SK-MEL-5 (cell line): ENCODE measurements at regions not wholly inside any gene's neighbourhood (a gene's known extent, or its start where the extent isn't known, plus 50 kb on each side); places are given as distances from the start of the nearest gene placed in this dataset.
"Not testable (repeated sequence)": the region's sequence is repeated elsewhere in the genome, so short reads cannot be mapped to it uniquely, and the experiment has no call there.

Experiments
- DNase-seq: peaks from one replicate; pipeline ENCODE4 v3.0.0-alpha.2; 2016; ENCODE audit warnings: low read depth, low spot score
- in situ Hi-C: cut with HindIII; loops from 2 replicates; pipeline ENCODE4 v1.10.0; 2016; ENCODE audit warnings: low sequenced_read_pairs, high pct_unique_total_duplicates, low pct_unique_long_range_greater_than_20kb

GRCh38 chr9:36521148-36521547 lies 51.5 kb upstream of the MELK start:
- no peak for DNase-seq

DNA sequence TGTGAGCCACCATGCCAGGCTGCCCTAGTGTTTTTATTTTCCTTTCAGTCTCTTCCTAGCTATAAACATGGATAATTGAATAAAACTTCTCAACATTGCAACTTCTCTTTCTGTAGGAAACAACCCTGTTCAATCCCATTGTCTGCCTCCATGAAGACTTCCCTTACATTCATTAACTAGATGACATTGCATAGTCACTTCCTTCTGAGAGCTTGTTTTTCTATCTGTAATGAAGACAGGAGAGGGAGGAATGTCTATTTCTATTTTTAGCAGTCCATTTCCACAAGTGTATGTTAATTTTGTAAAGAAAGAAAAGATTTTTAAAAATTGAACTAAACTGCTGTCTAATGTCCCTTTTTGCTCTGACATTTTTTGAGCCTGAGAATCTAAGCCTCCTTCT lies 55.6 kb upstream of the MELK start:
- in situ Hi-C loops, result no loop called here

More at GRCh38 chr9:36521148-36521547, 51.5 kb upstream of the MELK start:
- in situ Hi-C loops, result no loop called here

DNA sequence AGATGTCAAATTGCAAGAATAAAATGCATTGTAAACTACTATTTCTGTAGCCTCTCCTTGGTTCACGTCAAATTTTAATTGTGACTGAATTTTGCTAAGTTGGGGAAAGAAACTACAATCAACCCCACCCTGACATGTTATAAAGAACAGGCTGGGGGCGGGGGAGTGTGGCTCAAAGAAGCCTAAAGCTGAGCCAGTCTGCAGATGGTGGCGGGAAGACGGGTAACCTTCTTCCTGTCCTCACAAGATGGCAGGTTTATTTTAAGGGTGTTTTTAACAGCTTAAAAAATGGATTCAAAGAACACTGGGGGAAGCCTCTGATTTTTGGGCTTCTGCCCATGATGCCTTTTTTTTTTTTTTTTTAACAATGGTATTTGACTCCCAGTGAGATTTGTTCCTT lies 68.5 kb upstream of the MELK start:
- no peak for DNase-seq
- in situ Hi-C loops, result no loop called here

More for the DNA sequence above, 55.6 kb upstream of the MELK start:
- no peak for DNase-seq

- in situ Hi-C loops, result no loop called here
- no peak for DNase-seq
Observed at GRCh38 chr9:36503172-36504088, 69.3 kb upstream of the MELK start.

- in situ Hi-C loops, result no loop called here
- DNase-seq, result no peak
Observed at GRCh38 chr9:36501727-36502126, 71.0 kb upstream of the MELK start.

DNA sequence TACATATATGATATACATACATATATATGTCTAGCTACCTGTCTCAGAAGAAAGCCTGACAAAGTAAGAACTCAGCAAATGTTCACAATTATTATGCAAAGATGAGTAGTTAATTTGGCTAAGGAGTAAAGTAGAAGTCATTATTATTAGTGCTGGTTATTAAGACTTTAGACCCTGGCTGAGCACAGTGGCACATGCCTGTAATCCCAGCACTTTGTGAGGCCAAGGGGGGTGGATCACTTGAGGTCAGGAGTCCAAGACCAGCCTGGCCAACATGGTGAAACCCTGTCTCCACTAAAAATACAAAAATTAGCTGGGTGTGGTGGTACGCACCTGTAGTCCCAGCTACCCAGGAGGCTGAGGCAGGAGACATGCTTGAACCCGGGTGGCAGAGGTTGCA lies 71.8 kb upstream of the MELK start:
- DNase-seq, in situ Hi-C loops: not testable (repeated sequence)

- in situ Hi-C loops, result no loop called here
- no peak for DNase-seq
Observed at GRCh38 chr9:36499174-36499890, 73.4 kb upstream of the MELK start.

GRCh38 chr9:36493564-36493963 lies 79.1 kb upstream of the MELK start:
- in situ Hi-C loops, DNase-seq: not testable (repeated sequence)

DNA sequence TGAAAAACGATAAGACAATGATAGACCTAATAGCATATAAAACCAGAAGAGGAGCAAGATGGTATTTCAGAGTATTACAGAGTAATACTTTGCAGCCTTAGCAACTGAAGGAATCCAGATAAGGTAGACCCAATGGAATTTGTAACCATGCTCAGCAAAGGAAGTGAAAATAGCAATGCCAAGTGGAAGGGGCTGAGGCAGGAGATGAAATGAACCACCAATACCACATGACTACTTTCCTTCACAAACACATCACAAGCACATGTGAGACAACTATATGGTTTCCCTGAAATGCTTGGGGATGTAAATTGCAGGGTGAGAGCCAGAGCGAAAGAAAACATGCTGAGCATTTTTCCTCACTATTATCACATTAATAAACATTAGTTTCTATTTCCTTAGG lies 79.8 kb upstream of the MELK start:
- no peak for DNase-seq
- in situ Hi-C loops, result no loop called here

GRCh38 chr9:36489453-36489852 lies 83.2 kb upstream of the MELK start:
- DNase-seq, result no peak
- in situ Hi-C loops, result no loop called here

- DNase-seq, result no peak
- in situ Hi-C loops, result no loop called here
Observed at GRCh38 chr9:36488389-36488756, 84.3 kb upstream of the MELK start.

GRCh38 chr9:36487482-36488388 lies 85.0 kb upstream of the MELK start:
- in situ Hi-C loops, result no loop called here
- peak; percentile 75 for DNase-seq

GRCh38 chr9:36486933-36487481 lies 85.7 kb upstream of the MELK start:
- in situ Hi-C loops, result no loop called here
- DNase-seq, result peak; percentile 3

DNA sequence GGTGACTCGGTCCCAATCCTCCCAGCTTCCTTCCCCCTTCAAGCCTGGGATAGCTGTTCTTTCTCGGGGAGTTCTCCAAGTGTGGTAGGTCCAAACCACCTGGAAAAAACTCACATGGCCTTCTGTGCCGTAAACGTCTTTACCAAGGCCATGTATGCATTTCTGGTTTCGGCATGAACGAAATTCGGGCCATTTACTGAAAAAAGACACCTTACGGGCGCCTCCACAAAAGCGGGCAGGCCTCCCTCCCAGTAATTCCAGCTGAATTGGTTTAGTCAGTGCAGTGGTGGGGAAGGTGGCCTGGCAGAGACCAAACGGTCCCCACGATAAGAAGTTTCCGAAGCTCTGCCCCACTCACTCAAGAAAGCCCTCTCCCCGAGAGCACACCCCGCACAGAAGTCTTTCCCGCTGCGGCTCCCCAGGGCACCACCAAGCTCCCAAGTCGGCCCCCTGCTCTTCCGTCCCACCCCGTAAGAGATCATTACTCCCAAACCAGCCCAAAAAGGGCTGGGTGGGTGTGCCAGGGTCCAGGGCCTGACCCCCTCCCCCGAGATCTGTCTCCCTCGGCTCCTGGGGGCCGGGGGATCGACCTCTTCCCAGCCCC lies 86.3 kb upstream of the MELK start:
- no peak for DNase-seq
- in situ Hi-C loops, result no loop called here

- DNase-seq, result no peak
- in situ Hi-C loops, result no loop called here
Observed at GRCh38 chr9:36485647-36486328, 85.7 kb upstream of the RNF38 start.

DNA sequence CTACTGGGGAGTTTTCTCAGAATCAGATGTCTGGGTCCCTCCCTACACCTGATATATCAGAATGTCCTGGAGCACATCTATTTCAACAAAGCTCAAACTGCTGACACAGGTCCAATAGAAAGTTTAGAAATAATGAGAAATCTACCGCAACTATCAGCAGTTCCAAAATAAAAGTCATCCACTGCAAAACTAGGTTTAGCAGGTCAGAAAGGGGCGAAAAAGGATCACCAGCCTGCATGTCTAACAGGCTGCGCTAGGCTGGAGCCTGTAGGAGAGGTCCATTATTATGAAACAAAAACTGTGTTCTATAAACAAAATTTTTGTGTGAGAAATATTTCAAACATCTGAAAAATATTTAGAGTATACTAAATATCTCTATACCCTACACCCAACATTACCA lies 84.1 kb upstream of the RNF38 start:
- in situ Hi-C loops, result no loop called here
- DNase-seq, result no peak

DNA sequence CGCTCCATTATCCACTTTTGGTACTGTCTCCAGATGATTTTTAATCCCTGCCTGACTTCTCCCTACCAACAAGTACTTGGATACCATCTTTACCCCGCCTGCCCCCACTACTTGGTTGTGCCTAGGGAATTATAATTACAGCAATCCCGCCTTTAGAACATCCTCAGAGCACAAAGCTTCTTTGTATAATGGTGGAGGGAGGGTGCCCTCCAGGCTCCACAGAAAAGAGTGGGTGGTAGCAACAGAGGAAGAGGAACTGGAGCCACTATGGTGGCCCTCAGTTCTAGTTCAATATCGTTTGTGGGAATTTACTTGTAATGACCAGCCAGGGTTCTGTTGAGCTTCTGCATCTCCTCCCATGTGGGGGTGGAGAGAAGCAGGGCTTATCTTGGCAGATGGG lies 79.0 kb upstream of the RNF38 start:
- in situ Hi-C loops, result no loop called here
- peak; percentile 83 for DNase-seq
